ENCODE measurements at regions not wholly inside any gene's neighbourhood (a gene's known extent, or its start where the extent isn't known, plus 50 kb on each side); places are given as distances from the start of the nearest gene placed in this dataset.

DNA sequence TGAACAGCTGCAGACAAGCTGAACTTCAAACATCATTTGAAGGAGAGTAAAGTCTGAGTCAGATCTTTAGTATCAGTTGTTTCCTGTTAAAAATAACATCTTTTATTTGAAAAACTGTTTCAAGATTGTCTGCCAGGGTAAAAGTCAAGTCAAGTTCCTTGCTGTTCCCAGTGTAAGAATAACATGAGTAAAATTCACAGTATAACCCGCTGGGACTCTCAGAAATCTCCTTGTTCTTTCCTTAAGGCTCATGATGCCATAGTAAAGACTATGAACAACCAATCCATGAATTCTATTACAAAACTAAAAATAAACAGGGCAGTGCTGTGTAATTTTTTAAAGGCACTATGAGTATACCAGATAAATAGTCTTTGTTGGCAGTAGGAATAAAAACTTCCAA is 112.9 kb downstream of the IRS2 start:
- peaks cover 0 to 2% (median 0%) of the 10 kb centered on the region in 3 donors for H3K27me3 ChIP-seq
- intact Hi-C loops (cut with DNase I; ENCODE audit: low total_unique reads), result no loop called here
- H3K36me3 ChIP-seq, result no peaks in the 10 kb centered on the region
- ATAC-seq, result no peak
- no peak overlapping the region for H3K4me3 ChIP-seq
- no peak for DNase-seq
- in situ Hi-C loops (cut with MboI; ENCODE audit: low sequenced_read_pairs in 4 of 4), result no loop called here
- H3K9me3 ChIP-seq, result no peaks in the 10 kb centered on the region
- TF ChIP-seq, protein P1, sequence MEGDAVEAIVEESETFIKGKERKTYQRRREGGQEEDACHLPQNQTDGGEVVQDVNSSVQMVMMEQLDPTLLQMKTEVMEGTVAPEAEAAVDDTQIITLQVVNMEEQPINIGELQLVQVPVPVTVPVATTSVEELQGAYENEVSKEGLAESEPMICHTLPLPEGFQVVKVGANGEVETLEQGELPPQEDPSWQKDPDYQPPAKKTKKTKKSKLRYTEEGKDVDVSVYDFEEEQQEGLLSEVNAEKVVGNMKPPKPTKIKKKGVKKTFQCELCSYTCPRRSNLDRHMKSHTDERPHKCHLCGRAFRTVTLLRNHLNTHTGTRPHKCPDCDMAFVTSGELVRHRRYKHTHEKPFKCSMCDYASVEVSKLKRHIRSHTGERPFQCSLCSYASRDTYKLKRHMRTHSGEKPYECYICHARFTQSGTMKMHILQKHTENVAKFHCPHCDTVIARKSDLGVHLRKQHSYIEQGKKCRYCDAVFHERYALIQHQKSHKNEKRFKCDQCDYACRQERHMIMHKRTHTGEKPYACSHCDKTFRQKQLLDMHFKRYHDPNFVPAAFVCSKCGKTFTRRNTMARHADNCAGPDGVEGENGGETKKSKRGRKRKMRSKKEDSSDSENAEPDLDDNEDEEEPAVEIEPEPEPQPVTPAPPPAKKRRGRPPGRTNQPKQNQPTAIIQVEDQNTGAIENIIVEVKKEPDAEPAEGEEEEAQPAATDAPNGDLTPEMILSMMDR (IDR thresholded peaks at IDR 0.05 in 4 of 5, conservative IDR thresholded peaks at IDR 0.05 in 1 of 5), result no peak
- TF ChIP-seq POLR2A (IDR thresholded peaks at IDR 0.05), result no peak
- no peak overlapping the region for H3K27ac ChIP-seq
- H3K4me1 ChIP-seq, result no peaks in the 10 kb centered on the region

DNA sequence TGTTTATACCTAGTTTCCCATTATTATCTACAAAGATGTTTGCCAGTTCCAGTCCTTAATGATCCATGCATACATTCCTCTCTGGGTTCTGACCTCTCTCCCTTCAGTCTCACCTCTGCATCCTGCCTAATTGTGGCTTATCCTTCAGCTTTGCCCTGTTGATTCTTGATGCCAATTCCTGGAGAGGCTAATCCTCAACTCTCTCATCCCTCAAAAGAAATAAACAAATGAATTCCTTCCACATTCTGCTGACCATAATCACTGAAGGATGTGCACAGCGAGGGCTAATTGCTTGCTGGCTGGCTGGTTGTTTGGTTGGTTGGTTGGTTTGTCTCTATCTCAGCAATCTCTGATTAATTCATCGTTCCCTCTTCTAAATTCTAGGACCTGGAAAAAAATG is 113.8 kb downstream of the IRS2 start:
- Histone ChIP-seq H3K4me3 (no peak overlapping the region), H3K27me3 (peaks cover 0 to 2% (median 0%) of the 10 kb centered on the region in 3 donors), H3K4me1 (no peaks in the 10 kb centered on the region), H3K27ac (no peak overlapping the region), H3K9me3 (no peaks in the 10 kb centered on the region), H3K36me3 (no peaks in the 10 kb centered on the region)
- no peak for TF ChIP-seq POLR2A (IDR thresholded peaks at IDR 0.05)
- TF ChIP-seq, protein P1 (IDR thresholded peaks at IDR 0.05 in 4 of 5, conservative IDR thresholded peaks at IDR 0.05 in 1 of 5), result no peak
- DNase-seq (no peak), ATAC-seq (no peak)
- intact Hi-C loops (cut with DNase I; ENCODE audit: low total_unique reads) (no loop called here), in situ Hi-C loops (cut with MboI; ENCODE audit: low sequenced_read_pairs in 4 of 4) (no loop called here)

DNA sequence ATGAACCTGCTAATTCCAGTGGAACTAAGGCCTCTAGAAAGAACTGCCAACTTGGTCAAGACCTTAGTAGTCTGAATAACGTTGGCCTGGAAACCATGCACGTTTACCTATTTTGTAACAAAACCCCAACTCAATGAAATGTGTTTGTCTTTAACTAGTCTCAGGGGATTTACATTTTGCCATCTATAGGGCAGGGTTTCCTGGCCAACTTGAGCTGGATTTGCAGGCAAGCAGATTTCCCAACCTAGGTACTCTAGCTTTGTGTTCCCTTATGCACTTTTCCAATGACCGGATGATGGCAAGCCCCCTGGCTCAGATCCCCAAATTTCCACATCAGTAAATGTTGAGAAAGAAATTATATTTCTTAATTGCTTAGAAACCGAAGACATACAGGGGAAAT is 114.5 kb downstream of the IRS2 start:
- Histone ChIP-seq H3K27me3 (peaks cover 0 to 3% (median 2%) of the 10 kb centered on the region in 3 donors), H3K36me3 (no peaks in the 10 kb centered on the region), H3K9me3 (no peaks in the 10 kb centered on the region), H3K27ac (no peak overlapping the region), H3K4me1 (no peaks in the 10 kb centered on the region), H3K4me3 (no peak overlapping the region)
- ATAC-seq (no peak), DNase-seq (no peak)
- intact Hi-C loops (cut with DNase I; ENCODE audit: low total_unique reads), result no loop called here
- TF ChIP-seq POLR2A (IDR thresholded peaks at IDR 0.05), result no peak
- TF ChIP-seq, protein P1 (IDR thresholded peaks at IDR 0.05 in 4 of 5, conservative IDR thresholded peaks at IDR 0.05 in 1 of 5), result no peak
- in situ Hi-C loops (cut with MboI; ENCODE audit: low sequenced_read_pairs in 4 of 4), result no loop called here

DNA sequence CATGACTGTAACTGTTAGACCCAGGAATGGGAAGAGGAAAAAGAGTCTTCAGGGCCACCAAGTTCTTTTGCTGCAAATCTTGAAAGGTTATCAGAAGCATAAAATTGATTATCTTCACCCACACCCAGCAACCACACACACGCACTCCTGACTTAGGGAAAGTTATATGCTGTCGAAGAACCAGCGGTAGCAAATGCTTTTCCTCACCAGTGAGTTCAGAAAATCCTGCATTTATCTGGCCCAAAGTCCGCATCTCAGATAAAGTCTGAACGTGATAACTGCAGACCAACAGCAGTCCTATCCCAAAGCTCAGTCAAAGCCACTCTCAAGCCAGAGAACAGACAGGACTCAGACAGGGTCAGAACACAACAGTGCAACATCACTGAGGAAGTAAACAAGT is 115.6 kb downstream of the IRS2 start:
- ATAC-seq, result no peak
- intact Hi-C loops (cut with DNase I; ENCODE audit: low total_unique reads), result no loop called here
- H3K27me3 ChIP-seq, result peaks cover 0 to 6% (median 5%) of the 10 kb centered on the region in 3 donors

More for the DNA sequence above, 115.6 kb downstream of the IRS2 start:
- TF ChIP-seq, protein P1 (IDR thresholded peaks at IDR 0.05 in 4 of 5, conservative IDR thresholded peaks at IDR 0.05 in 1 of 5), result no peak
- no peak for TF ChIP-seq POLR2A (IDR thresholded peaks at IDR 0.05)
- Histone ChIP-seq H3K36me3 (no peaks in the 10 kb centered on the region), H3K4me1 (no peaks in the 10 kb centered on the region), H3K4me3 (no peak overlapping the region), H3K27ac (no peak overlapping the region), H3K9me3 (no peaks in the 10 kb centered on the region)
- DNase-seq, result no peak
- in situ Hi-C loops (cut with MboI; ENCODE audit: low sequenced_read_pairs in 4 of 4), result no loop called here

All from gastrocnemius medialis (tissue), 4 donors.